ENCODE measurements at regions not wholly inside any gene's neighbourhood (a gene's known extent, or its start where the extent isn't known, plus 50 kb on each side); places are given as distances from the start of the nearest gene placed in this dataset.
"Not testable (repeated sequence)": the region's sequence is repeated elsewhere in the genome, so short reads cannot be mapped to it uniquely, and the experiment has no call there.

DNA sequence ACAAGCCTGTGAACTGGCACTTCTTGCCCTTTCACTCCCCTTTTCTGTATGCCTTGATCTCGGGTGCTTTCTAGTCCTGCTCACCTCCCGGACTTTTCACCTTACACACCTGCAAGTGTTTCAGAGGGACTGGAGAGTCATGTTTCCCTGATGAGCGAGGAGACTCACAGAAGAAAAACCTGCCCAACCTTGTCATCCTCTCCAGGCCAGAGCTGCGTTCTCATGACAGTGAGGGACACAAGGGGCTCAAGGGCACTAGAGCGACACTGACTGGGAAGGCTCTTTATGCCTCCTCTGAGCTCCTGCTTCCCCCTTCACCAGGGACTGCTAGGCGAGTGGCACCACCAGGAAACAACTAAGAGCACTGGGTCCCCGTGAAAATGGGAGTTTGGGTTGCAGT lies 376.9 kb upstream of the RPS23 start:
- no peak for DNase-seq

DNA sequence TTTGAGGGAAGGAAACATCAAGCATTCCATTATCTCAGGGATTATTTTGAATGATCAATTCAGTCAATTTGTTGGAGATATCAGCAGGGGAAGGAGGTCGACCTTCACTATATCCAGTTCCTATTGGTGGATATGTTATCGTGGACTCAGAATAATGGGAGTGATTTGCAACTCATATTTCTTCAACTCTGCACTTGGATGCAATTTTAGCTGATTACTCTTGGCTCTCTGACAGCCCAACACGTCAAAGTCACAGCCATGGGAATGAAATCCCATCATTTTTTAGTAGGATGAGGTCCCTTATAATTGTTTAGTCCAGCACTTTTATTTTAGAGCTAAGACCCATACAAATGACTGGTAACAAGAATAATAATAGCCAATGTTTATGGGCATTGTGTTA lies 371.8 kb upstream of the RPS23 start:
- DNase-seq, result no peak

DNA sequence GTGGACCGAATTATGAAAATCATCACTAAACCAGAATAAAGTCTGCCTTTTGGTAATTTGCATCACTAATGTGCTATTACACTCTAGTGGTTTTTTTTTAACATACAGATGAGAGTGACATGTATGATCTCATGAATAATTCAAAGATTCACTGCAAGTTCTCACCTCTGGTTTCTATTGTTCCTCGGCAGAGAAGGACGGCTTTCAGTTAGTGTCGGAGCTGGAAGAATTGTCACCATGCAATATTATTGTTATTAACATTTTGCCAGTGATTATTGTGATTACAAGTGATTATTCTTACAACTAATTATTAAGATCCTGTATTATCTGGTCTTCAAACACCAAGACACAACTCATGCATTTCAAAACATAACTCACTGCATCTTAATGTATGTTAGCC lies 366.6 kb upstream of the RPS23 start:
- no peak for DNase-seq

DNA sequence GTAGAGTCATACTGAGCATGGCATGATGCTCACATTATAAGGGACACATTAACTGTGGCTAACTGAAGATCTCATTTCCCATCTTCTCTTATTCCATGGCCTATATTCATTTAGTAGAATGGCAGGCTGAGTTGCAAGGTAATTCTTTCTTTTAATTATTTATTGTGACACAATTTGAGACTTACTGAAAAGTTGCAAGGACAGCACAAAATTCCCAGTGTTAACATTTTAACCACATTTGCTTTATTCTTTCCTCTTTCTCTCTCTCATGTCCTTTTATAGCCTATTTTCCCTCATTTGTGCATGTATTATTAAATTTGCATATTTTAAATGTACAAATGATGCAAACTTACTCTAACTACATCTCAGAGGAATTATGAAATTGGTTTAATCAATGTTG lies 366.1 kb upstream of the RPS23 start:
- no peak for DNase-seq

DNA sequence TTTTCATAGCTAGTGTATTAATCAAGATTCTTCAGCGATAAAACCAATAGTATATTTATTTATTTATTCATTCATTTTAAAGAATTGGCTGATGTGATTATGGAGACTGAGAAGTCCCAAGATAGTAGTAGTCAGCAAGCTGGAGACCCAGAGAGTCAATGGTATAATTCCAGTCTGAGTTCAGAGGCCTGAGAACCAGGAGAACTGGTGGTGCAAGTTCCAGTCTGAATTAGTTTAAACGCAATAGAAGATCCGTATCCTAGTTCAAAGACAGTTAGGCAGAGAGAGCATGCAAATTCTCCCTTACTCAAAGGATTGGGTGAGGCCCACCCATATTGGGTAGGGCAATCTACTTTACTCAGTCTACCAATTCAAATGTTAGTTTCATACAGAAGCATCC lies 364.2 kb upstream of the RPS23 start:
- no peak for DNase-seq

DNA sequence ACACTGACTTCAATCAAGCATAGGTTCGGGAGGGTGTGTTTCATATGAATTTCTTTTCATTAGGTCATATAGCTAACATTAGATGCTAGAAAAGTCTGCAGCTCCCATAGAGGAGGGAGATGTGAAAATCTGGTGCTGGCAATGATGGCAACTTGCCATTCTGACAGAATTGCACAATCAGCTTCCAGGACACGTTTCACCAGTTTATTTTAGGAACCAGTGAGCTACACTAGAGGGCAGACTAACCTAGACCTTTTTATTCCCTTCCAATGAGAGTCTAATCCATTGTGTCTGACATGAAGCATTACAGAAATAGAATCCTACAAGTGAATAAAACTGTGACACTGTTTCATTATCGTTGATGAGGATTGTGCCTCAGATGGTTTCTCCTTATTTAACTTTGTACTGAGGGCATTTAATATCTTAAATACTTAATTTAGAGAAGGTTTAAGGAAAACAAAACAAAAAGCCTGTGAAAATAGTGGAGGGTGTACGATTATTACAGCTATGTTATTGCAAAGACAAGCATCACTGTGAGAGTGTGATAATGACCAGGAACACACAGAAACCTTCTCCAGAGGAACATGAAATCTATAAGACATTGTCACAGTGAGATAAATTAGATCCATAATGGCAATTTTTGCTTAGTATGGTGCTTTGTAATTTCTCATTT lies 363.3 kb upstream of the RPS23 start:
- peak; percentile 84 to 93 (median 85) for DNase-seq

DNA sequence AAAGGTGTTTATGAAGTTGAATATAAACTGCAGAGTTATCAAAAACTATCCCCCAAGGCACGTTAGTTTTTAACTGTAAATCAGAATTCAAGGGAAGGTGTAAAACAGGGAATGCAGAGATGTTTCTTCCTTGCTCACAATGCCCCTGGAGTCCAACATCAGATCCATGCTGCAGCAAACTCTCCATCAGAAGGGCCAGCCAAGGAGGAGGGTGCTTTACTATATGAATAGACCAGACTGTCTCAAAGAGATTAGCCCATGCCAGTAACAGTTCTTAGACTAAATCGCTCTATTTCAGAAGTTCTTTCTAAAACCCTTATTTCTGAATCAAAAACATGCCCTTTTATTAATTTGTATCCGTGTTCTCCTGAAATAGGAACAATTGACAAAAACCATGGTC lies 362.8 kb upstream of the RPS23 start:
- no peak for DNase-seq

DNA sequence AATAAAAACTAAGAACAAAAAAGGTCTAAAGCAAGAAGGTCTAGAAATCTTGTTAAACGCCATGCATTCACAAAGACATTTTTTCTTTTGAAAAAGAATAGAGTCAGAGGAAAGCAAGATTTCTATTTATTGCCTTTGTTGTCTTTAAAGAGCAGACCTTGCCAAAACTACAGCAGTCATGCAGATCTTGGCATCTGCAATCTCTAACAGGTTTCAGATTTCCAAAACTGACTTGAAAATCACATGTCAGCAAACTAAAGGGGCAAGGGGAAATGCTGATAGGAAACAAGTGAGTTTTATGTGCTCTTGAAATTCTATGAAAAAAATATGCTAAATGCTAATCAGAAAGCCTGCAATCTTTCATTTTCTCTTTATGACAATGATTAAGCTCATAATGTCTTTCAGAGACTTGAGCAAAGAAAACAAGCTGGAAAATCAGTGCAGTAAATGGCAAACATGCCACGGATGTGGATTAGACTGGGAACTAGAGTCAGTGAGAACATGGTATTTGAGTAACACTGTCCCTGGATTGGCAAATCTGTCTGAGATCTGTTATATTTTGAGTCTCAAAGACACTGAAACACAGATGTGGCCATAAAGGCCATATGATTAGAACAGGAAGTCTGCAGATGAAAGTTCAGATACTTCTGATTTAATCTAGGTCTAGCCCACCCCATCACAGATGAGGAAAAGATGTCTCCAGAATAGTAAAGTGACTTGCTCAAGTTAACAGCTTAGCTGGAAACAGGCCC lies 361.4 kb upstream of the RPS23 start:
- DNase-seq, result peak; percentile 19 to 54 (median 25)

DNA sequence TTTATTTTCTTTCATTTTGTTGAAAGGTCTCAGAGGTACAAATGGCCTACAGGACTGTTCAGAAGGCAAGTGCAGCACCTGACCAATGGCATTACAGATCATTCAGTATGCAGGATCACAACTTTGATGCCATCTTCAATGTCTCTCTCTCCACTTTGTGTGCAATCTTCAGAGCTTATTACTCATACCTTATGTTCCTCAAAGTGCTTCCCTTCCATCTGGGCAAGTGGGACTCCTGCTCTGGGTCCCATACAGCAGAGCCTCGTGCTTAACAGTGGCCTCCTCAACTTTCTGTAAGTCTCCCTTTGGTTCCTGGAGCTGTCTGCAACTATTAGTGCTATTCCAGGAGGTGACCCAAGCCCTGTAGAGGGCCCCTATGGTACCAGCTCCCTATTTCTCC lies 358.4 kb upstream of the RPS23 start:
- no peak for DNase-seq

DNA sequence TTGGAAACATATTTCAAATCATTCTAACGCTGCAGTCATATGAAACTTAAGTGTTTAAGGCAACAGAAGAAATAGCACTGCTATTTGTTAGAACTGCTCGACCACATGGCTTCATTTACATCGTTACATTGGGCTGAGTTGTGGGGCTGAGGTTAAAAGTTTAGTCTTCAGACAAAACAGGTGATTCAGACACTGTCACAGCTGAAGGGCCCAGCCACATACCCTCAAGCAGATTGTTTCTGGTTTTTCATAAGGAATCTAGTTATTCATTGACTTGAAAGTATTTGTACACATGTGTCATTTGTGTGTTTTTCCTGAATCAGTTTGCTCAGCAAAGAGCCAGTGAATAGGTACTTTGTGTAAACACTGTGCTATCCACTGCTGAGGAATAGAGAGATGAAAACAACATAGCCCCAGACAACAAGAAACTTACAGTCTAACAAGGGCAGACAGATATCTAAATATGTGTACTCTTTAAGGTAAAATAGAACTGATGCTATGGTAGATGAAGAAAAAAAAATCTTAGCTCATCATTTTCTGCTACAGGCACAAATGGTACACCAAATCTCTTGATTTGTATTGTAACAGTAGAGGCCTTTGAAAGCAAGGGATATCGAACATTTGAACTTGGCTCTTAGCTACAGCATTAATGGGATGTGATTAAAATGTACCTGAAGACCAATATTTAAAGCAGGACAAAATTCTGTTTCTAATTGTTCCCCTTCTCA lies 357.6 kb upstream of the RPS23 start:
- DNase-seq, result peak in 1 of 3 donors; percentile 51

DNA sequence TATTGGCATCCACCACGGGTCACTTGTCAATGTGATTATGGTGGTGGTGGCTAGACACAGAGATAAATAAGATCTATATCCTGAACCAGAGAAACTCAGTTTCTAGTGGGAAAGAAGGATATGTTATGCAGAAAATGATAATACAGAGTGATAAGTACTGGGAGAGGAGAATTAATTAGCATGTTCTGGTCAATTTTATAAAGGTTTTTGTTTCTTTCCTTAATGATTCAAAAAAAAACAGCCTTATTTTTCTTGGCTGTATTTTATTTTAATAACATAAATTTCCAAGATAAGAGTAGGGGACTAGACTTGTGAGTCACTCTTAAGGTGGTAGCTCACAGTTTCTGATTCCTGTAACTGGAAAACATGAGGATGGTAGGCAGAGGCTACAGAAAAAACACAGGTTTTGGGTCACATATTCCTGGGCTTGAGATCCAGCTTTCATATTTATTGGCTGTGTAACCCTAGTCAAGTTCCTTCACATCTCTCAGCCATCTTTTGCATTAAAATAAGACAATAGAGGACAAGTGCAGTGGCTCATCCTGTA lies 350.3 kb upstream of the RPS23 start:
- DNase-seq, result no peak

DNA sequence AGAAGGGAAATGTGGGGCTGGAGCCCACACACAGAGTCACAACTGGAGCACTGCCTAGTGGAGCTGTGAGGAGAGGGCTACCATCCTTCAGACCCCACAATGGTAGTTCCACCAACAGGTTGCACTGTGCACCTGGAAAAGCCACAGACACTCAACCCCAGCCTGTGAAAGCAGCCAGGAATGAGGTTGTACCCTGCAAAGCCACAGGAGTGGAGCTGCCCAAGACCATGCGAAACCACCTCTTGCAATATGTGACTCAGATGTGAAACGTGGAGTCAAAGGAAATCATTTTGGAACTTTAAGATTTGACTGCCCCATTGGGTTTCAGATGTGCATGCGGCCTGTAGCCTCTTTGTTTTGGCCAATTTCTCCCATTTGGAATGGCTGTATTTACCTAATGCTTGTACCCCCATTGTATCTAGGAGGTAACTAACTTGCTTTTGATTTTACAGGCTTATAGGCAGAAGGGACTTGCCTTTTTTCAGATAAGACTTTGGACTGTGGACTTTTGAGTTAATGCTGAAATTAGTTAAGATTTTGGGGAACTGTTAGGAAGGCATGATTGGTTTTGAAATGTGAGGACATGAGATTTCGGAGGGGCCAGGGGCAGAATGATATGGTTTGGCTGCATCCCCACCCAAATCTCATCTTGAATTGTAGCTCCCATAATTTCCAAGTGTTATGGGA lies 348.9 kb upstream of the RPS23 start:
- DNase-seq, result not testable (repeated sequence)

DNA sequence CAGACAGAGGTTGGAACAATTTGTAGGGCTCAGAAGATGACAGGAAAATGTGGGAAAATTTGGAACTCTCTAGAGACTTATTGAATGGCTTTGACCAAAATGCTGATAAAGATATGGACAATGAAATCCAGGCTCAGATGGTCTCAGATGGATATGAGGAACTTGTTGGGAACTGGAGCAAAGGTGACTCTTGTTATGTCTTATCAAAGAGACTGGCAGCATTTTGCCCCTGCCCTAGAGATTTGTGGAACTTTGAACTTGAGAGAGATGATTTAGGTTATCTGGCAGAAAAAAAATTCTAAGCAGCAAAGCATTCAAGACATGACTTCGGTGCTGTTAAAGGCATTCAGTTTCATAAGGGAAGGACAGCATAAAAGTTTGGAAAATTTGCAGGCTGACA lies 347.9 kb upstream of the RPS23 start:
- DNase-seq, result not testable (repeated sequence)

DNA sequence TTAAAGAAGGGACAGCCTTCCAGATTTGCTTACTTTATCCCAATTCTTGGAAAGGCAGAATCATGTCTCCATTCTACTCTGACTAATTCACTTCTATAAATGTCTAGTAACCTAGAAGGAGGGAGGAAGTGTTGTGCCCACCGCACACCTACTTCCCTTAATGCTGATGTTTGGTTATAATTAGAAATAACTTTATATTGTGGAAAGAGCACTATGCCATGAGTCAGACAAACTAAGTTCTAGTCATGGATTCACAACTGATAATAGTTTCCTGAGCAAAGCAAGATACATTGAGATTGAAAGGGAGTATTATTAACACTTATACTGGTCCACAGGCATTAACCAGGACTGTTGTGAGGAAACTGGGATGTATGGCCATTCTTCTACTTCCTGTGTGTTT lies 345.9 kb upstream of the RPS23 start:
- DNase-seq, result no peak

DNA sequence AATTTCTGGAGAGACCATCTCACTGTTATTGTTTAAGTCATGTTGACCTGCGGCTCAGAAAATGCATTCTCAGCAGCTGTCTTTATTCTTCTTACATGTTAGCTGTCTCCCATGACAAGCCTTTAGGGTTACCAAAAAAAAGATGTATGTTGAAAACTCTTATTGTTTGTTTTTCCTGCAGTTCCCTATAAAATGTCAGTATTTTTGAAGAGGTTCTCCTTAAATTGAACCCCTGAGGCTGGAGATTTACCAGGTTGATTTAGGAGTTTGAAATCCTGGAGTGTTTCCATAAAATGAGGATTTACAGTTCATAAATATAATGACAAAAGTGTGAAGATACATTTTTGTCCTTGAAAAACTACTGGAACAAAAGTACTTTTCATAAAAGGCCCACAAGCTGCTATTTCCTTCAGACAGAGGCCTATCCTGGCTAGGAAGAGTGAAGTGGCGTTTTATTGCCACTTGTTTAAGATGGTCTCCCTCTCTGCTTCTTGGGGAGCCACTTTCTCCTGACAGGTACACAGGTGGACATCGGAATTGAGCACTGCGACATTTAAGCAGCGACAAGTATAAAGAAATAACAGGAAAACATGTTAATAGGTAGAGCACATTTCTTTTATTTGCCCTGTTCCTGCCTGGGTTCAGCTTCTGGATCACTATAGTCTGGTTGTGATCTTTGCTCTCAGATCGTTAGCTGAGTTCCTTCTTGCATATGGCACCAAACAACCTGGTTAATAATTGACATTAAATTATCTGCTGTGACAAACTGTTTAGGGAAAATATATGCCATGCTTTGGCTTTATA lies 344.8 kb upstream of the RPS23 start:
- peak in 1 of 3 donors; percentile 22 for DNase-seq

DNA sequence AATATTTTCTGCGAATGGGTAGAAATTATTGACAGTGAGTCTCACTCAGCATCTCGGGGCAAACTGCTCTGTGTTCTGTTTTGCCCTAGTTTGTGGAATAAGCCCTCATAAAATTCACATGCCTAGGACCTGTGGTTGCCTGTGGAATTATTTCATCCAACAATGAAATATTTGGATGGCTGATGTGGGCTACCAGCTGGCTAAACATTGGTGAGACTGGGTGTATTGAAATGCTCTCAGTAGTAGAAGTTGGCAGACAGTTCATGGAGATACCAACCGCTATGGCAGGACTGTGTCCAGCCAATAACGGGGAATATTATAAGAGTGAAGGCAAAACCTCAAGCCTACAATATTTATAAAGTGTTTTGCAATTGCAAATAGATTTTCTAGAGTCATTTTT lies 344.1 kb upstream of the RPS23 start:
- no peak for DNase-seq

DNA sequence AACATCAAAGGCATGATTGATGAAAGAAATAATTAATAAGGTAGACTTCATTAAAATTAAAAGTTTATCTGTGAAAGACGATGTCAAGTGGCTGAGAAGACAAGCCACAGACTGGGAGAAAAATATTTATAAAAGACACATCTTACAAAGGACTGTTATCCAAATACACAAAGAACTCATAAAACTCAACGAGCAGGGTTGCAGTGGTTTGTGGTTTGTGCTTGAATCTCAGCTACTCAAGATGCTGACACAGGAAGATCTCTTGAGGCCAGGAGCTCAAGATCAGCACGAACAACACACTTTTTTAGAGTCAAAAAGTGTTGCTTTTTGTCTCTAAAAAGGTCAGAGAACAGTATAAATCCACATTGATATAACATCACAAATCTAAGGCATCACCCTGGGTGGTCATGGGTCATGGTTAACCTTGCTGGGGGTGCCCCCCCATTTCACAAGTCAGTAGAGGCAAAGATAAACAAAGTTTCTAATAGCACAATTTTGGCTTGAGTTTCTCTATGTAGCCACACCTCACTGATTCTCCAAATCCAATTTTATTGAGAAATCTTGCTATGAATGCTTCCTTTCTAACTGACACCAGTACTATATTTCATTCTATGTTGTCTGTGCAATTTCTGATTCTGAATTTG lies 342.9 kb upstream of the RPS23 start:
- no peak for DNase-seq

DNA sequence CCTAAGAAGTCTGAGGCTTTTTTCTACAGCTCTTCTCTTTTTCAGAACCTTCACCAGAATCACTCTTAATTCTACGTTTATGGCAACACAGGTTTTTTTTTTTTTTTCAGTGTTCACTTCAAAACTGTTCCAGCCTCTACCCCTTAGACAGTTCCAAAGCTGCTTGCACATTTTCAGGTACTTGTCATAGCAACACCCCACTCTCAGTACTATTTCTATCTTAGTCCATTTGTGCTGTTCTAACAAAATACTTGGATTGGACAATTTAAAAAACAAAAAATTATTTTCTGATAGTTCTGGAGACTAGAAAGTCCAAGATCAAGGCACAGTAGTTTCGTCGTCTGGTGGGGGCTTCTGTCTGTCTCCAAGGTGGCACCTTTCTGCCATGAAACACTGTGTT lies 340.9 kb upstream of the RPS23 start:
- no peak for DNase-seq

DNA sequence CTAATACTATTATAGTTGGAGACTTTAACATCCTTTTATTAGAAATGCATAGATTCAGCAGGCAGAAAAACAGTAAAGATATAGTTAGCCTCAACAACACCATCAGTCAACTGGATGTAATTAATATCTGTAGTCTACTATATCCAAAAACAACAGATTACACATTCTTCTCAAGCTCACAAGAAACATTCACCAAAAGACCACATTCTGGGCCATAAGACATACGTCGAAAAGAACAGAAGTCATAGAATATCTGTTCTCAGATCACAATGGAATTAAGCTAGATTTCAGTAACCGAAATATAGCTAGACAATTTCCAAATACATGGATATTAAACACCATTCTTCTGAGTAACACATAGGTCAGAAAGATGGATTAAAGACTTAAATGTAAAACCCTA lies 336.6 kb upstream of the RPS23 start:
- no peak for DNase-seq

DNA sequence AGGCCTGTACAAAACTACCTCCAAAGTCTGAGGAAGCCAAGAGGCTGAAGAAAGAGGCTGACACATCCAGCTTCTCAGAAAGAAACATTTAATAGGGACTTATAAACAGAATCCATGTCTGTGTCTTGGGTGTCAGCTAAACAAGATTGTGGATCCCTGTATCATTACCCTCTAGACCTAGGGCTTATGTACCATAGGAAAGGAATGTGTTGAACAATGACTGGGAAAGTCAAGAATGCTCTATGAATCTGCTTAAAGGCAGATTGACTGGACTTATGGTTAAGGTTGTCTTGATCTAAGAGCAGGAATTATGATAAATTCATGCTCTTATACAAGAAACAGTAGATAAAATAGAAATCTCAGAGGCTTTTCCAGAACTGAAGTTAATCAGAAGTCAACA lies 335.7 kb upstream of the RPS23 start:
- DNase-seq, result no peak

DNA sequence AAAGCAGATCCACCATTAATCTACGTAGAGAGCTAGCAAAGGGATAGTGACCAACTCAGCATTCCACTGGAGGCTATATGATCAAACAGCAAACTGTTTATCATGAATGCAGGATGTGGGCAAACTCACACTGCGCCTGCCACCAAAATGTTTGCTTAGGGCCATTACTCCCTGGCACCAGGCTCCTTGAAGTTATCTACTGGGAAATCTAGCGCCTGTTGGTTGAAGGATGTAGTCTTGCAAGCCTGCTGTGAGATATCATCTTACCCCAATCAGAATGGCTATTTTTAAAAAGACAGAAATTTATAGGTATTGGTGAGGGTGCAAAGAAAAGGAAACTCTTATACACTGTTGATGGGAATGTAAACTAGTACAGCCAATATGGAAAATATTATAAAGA lies 332.5 kb upstream of the RPS23 start:
- DNase-seq, result no peak
